ENCODE measurements at regions not wholly inside any gene's neighbourhood (a gene's known extent, or its start where the extent isn't known, plus 50 kb on each side); places are given as distances from the start of the nearest gene placed in this dataset.

GRCh38 chr4:133741766-133742165, 459.8 kb downstream of the PABPC4L start:
- no peak for TF ChIP-seq CTCF (conservative IDR thresholded peaks at IDR 0.05; ENCODE audit: low read depth, low read length)
- no peak for TF ChIP-seq EZH2 (IDR thresholded peaks at IDR 0.05; ENCODE audit: borderline replicate concordance, low read depth, low read length, poor library complexity, severe bottlenecking)
